ENCODE measurements at regions not wholly inside any gene's neighbourhood (a gene's known extent, or its start where the extent isn't known, plus 50 kb on each side); places are given as distances from the start of the nearest gene placed in this dataset.

- DNase-seq = peak; percentile 45
These were observed 349.8 kb downstream of the TNS1 start for GRCh38 chr2:217652761-217653639.

- peak; percentile 52 for DNase-seq
These were observed 352.0 kb downstream of the TNS1 start for GRCh38 chr2:217650716-217651360.

- DNase-seq = no peak
These were observed 352.6 kb downstream of the TNS1 start for GRCh38 chr2:217650229-217650628.

- DNase-seq = no peak
These were observed 354.9 kb downstream of the TNS1 start for GRCh38 chr2:217647925-217648324.

GRCh38 chr2:217647226-217647625 lies 355.6 kb downstream of the TNS1 start:
- no peak for DNase-seq

GRCh38 chr2:217645896-217646295 lies 356.9 kb downstream of the TNS1 start:
- no peak for DNase-seq

- peak; percentile 68 for DNase-seq
These were observed 358.9 kb downstream of the TNS1 start for GRCh38 chr2:217643789-217644301.

GRCh38 chr2:217642944-217643343 lies 359.9 kb downstream of the TNS1 start:
- DNase-seq = no peak

GRCh38 chr2:217641960-217642359 lies 360.8 kb downstream of the TNS1 start:
- DNase-seq = no peak

GRCh38 chr2:217639481-217639880 lies 363.3 kb downstream of the TNS1 start:
- no peak for DNase-seq

- DNase-seq = no peak
These were observed 364.3 kb downstream of the TNS1 start for GRCh38 chr2:217638533-217638932.

- no peak for DNase-seq
These were observed 364.8 kb downstream of the TNS1 start for GRCh38 chr2:217638031-217638430.

- no peak for DNase-seq
These were observed 365.7 kb downstream of the TNS1 start for GRCh38 chr2:217636991-217637561.

- DNase-seq = no peak
These were observed 366.2 kb downstream of the TNS1 start for GRCh38 chr2:217636578-217636977.

- no peak for DNase-seq
These were observed 367.9 kb downstream of the TNS1 start for GRCh38 chr2:217634871-217635270.

GRCh38 chr2:217632043-217632442 lies 370.8 kb downstream of the TNS1 start:
- DNase-seq = peak; percentile 64

GRCh38 chr2:217631115-217631514 lies 371.7 kb downstream of the TNS1 start:
- DNase-seq = no peak

GRCh38 chr2:217629347-217629746 lies 373.4 kb downstream of the TNS1 start:
- DNase-seq = no peak

- no peak for DNase-seq
These were observed 374.7 kb downstream of the TNS1 start for GRCh38 chr2:217628061-217628460.

- no peak for DNase-seq
These were observed 375.9 kb downstream of the TNS1 start for GRCh38 chr2:217626926-217627325.

GRCh38 chr2:217625557-217626169 lies 377.1 kb downstream of the TNS1 start:
- DNase-seq = peak; percentile 56

GRCh38 chr2:217623281-217623912 lies 379.4 kb downstream of the TNS1 start:
- no peak for DNase-seq

Data from hindlimb muscle (tissue), 1 donor.